PFSK-1 (cell line): ENCODE measurements at regions not wholly inside any gene's neighbourhood (a gene's known extent, or its start where the extent isn't known, plus 50 kb on each side); places are given as distances from the start of the nearest gene placed in this dataset.

Source experiments
- FOXP2 ChIP-seq: optimal IDR thresholded peaks from 2 replicates; pipeline ENCODE3; 2011; ENCODE audit warnings: borderline replicate concordance, control low read depth, inconsistent platforms; ENCODE audit not compliant: insufficient read depth; ENCODE audit errors: extremely low read length, extremely low read depth
- POLR2AphosphoS5 ChIP-seq: IDR thresholded peaks from 2 replicates; pipeline ENCODE4 v1.6.1; 2012; ENCODE audit warnings: low read depth, mild to moderate bottlenecking, control low read depth, low read length, moderate library complexity
- REST ChIP-seq, 2 experiments: IDR thresholded peaks; 2 replicates each; pipeline versions ENCODE4 v1.6.1 to v1.8.0; 2011 to 2012; ENCODE audit warnings: low read depth in 2 of 2, low read length in 2 of 2, control low read depth in 1 of 2, inconsistent platforms in 1 of 2, mild to moderate bottlenecking in 1 of 2, moderate library complexity in 1 of 2; ENCODE audit not compliant: insufficient read depth in 1 of 2
- SIN3A ChIP-seq: IDR thresholded peaks from 2 replicates; pipeline ENCODE4 v1.6.1; 2012; ENCODE audit warnings: mild to moderate bottlenecking, low read length, moderate library complexity, borderline replicate concordance; ENCODE audit not compliant: insufficient read depth
- TAF1 ChIP-seq: IDR thresholded peaks from 2 replicates; pipeline ENCODE4 v1.6.1; 2012; ENCODE audit warnings: low read length, control low read depth, borderline replicate concordance; ENCODE audit not compliant: insufficient read depth

- TF ChIP-seq POLR2AphosphoS5 (no peak), SIN3A (no peak), FOXP2 (no peak), REST (IDR thresholded peaks at IDR 0.05; ENCODE audit: insufficient read depth in 1 of 2, low read depth in 2 of 2, low read length in 2 of 2) (no peak), TAF1 (no peak)
These were observed 904.0 kb downstream of the SORCS3 start for GRCh38 chr10:105545101-105545500.

- TF ChIP-seq FOXP2 (no peak), SIN3A (no peak), REST (IDR thresholded peaks at IDR 0.05; ENCODE audit: insufficient read depth in 1 of 2, low read depth in 2 of 2, low read length in 2 of 2) (no peak), TAF1 (no peak), POLR2AphosphoS5 (no peak)
These were observed 899.3 kb downstream of the SORCS3 start for GRCh38 chr10:105540381-105540780.

DNA sequence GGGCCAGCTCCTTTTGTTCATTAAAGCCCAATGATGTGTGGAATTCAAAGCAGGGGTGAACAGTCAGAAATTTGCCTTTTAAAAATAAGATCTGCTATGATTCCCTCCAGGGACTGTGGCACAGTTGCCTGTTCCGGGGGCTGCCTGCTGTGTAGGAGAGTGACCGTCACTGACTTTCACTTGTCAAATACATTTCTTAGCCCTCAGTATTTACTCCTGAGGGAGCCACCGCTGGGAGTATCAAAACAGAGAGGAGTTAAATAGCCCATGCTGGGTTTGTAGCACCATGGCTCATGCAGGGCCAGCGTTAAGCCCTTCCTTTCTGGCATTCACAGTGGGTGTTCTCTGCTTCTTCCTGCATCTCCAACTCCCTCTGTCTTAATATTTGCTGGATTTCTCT is 897.8 kb downstream of the SORCS3 start:
- TF ChIP-seq FOXP2: no peak
- TF ChIP-seq SIN3A: no peak
- no peak for TF ChIP-seq TAF1
- no peak for TF ChIP-seq REST (IDR thresholded peaks at IDR 0.05; ENCODE audit: insufficient read depth in 1 of 2, low read depth in 2 of 2, low read length in 2 of 2)

GRCh38 chr10:105535478-105535877 is 894.4 kb downstream of the SORCS3 start:
- no peak for TF ChIP-seq REST (IDR thresholded peaks at IDR 0.05; ENCODE audit: insufficient read depth in 1 of 2, low read depth in 2 of 2, low read length in 2 of 2)
- no peak for TF ChIP-seq SIN3A
- TF ChIP-seq TAF1: no peak
- no peak for TF ChIP-seq FOXP2
- no peak for TF ChIP-seq POLR2AphosphoS5

- TF ChIP-seq REST (IDR thresholded peaks at IDR 0.05; ENCODE audit: insufficient read depth in 1 of 2, low read depth in 2 of 2, low read length in 2 of 2) (no peak), POLR2AphosphoS5 (no peak), FOXP2 (no peak), SIN3A (no peak), TAF1 (no peak)
These were observed 893.0 kb downstream of the SORCS3 start for GRCh38 chr10:105534086-105534485.
